ENCODE measurements at regions not wholly inside any gene's neighbourhood (a gene's known extent, or its start where the extent isn't known, plus 50 kb on each side); places are given as distances from the start of the nearest gene placed in this dataset.
"Not testable (repeated sequence)": the region's sequence is repeated elsewhere in the genome, so short reads cannot be mapped to it uniquely, and the experiment has no call there.

DNA sequence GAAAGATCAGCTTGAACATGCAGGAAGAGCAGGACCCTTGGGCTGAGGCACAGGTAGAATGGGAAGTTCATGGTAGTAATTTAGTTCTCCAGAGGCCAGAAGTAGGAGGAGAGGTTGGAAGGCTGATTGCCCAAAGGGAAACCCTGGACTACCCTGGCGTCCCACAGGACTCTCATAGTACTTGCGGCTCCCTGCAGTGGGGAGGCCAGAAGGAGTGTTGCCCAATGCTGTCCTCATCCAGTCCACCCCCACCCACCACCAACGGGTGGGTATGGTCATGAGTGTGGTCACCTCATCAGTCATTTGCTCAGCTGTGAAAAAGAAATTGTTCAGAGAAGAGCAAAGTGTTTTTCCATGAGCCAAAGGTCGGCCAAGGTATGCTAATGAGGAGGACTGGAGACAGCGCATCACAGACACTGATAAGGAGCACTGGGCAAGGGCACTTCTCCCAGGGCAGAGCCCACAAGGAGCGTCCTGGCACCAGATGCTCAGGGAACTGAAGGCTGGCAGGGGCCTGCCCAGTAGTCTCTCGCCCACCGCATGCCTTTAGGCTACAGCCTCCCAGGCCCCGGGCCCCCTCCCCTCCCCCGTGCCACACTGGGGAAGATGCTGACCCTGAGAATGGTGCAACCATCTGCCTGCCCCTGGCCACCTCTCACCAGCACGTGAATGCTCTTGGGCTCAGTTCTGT is 154.8 kb upstream of the PABPC3 start:
- TF ChIP-seq, protein P1, sequence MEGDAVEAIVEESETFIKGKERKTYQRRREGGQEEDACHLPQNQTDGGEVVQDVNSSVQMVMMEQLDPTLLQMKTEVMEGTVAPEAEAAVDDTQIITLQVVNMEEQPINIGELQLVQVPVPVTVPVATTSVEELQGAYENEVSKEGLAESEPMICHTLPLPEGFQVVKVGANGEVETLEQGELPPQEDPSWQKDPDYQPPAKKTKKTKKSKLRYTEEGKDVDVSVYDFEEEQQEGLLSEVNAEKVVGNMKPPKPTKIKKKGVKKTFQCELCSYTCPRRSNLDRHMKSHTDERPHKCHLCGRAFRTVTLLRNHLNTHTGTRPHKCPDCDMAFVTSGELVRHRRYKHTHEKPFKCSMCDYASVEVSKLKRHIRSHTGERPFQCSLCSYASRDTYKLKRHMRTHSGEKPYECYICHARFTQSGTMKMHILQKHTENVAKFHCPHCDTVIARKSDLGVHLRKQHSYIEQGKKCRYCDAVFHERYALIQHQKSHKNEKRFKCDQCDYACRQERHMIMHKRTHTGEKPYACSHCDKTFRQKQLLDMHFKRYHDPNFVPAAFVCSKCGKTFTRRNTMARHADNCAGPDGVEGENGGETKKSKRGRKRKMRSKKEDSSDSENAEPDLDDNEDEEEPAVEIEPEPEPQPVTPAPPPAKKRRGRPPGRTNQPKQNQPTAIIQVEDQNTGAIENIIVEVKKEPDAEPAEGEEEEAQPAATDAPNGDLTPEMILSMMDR (IDR thresholded peaks at IDR 0.05), result not testable (repeated sequence)
- TF ChIP-seq POLR2A (IDR thresholded peaks at IDR 0.05), result not testable (repeated sequence)
